ENCODE measurements at regions not wholly inside any gene's neighbourhood (a gene's known extent, or its start where the extent isn't known, plus 50 kb on each side); places are given as distances from the start of the nearest gene placed in this dataset.
"Not testable (repeated sequence)": the region's sequence is repeated elsewhere in the genome, so short reads cannot be mapped to it uniquely, and the experiment has no call there.

GRCh38 chr5:21594566-21594965 lies 1258.6 kb downstream of the CDH12 start:
- DNase-seq, result no peak

- no peak for DNase-seq
Observed at GRCh38 chr5:21593261-21593660, 1259.9 kb downstream of the CDH12 start.

- DNase-seq, result peak; percentile 66
Observed at GRCh38 chr5:21581508-21581907, 1271.6 kb downstream of the CDH12 start.

GRCh38 chr5:21574961-21575360 lies 1278.2 kb downstream of the CDH12 start:
- no peak for DNase-seq

GRCh38 chr5:21574438-21574837 lies 1278.7 kb downstream of the CDH12 start:
- DNase-seq, result no peak

GRCh38 chr5:21573416-21574314 lies 1279.5 kb downstream of the CDH12 start:
- no peak for DNase-seq

GRCh38 chr5:21571196-21571595 lies 1281.9 kb downstream of the CDH12 start:
- not testable (repeated sequence) for DNase-seq

GRCh38 chr5:21559109-21559508 lies 1294.0 kb downstream of the CDH12 start:
- DNase-seq, result not testable (repeated sequence)

- not testable (repeated sequence) for DNase-seq
Observed at GRCh38 chr5:21552263-21552662, 1300.9 kb downstream of the CDH12 start.

GRCh38 chr5:21550916-21551315 lies 1302.2 kb downstream of the CDH12 start:
- not testable (repeated sequence) for DNase-seq

- DNase-seq, result not testable (repeated sequence)
Observed at GRCh38 chr5:21547656-21548055, 1305.5 kb downstream of the CDH12 start.

- not testable (repeated sequence) for DNase-seq
Observed at GRCh38 chr5:21535114-21535513, 1318.0 kb downstream of the CDH12 start.

- DNase-seq, result peak; percentile 20
Observed at GRCh38 chr5:21521157-21521556, 1332.0 kb downstream of the CDH12 start.

- not testable (repeated sequence) for DNase-seq
Observed at GRCh38 chr5:21496926-21497325, 1356.2 kb downstream of the CDH12 start.

- DNase-seq, result not testable (repeated sequence)
Observed at GRCh38 chr5:21496056-21496455, 1357.1 kb downstream of the CDH12 start.

- DNase-seq, result not testable (repeated sequence)
Observed at GRCh38 chr5:21495235-21495634, 1357.9 kb downstream of the CDH12 start.

- not testable (repeated sequence) for DNase-seq
Observed at GRCh38 chr5:21494033-21494432, 1359.1 kb downstream of the CDH12 start.

GRCh38 chr5:21491182-21491581 lies 1362.0 kb downstream of the CDH12 start:
- DNase-seq, result not testable (repeated sequence)

GRCh38 chr5:21488828-21489227 lies 1364.3 kb downstream of the CDH12 start:
- not testable (repeated sequence) for DNase-seq

- DNase-seq, result not testable (repeated sequence)
Observed at GRCh38 chr5:21485458-21486000, 1367.6 kb downstream of the CDH12 start.

GRCh38 chr5:21484498-21484889 lies 1368.7 kb downstream of the CDH12 start:
- DNase-seq, result not testable (repeated sequence)

- not testable (repeated sequence) for DNase-seq
Observed at GRCh38 chr5:21483790-21484497, 1369.2 kb downstream of the CDH12 start.

- not testable (repeated sequence) for DNase-seq
Observed at GRCh38 chr5:21482983-21483650, 1370.0 kb downstream of the CDH12 start.

Measured in DMS53 (cell line).